ENCODE measurements at regions not wholly inside any gene's neighbourhood (a gene's known extent, or its start where the extent isn't known, plus 50 kb on each side); places are given as distances from the start of the nearest gene placed in this dataset.
"Not testable (repeated sequence)": the region's sequence is repeated elsewhere in the genome, so short reads cannot be mapped to it uniquely, and the experiment has no call there.

GRCh38 chr13:74266861-74267260 lies 132.7 kb upstream of the KLF12 start:
- peaks cover 49% of the 10 kb centered on the region for H3K9me3 Mint-ChIP-seq
- DNase-seq = no peak
- ChIA-PET POLR2A (no interaction called here), CTCF (no interaction called here)
- H3K4me1 Mint-ChIP-seq (ENCODE audit: low read depth) = peaks cover 11% of the 10 kb centered on the region
- peaks cover 25% of the 10 kb centered on the region for H3K36me3 Mint-ChIP-seq
- H3K27ac Mint-ChIP-seq = no peak overlapping the region
- no peaks in the 10 kb centered on the region for H3K27me3 Mint-ChIP-seq
- intact Hi-C loops (cut with micrococcal nuclease) = no loop called here
- H3K4me3 Mint-ChIP-seq = no peak overlapping the region

GRCh38 chr13:74266309-74266708 lies 132.1 kb upstream of the KLF12 start:
- no peaks in the 10 kb centered on the region for H3K27me3 Mint-ChIP-seq
- H3K4me1 Mint-ChIP-seq (ENCODE audit: low read depth) = peaks cover 12% of the 10 kb centered on the region
- no peak for DNase-seq
- no peak overlapping the region for H3K27ac Mint-ChIP-seq
- peaks cover 21% of the 10 kb centered on the region for H3K36me3 Mint-ChIP-seq
- ChIA-PET POLR2A (no interaction called here), CTCF (interaction anchor here (0.7 kb wide), 1 partner anchor 21 kb away, joined by 3 read pairs; no protein-coding TSS in a partner anchor)
- H3K9me3 Mint-ChIP-seq = peaks cover 45% of the 10 kb centered on the region
- intact Hi-C loops (cut with micrococcal nuclease) = no loop called here
- no peak overlapping the region for H3K4me3 Mint-ChIP-seq

DNA sequence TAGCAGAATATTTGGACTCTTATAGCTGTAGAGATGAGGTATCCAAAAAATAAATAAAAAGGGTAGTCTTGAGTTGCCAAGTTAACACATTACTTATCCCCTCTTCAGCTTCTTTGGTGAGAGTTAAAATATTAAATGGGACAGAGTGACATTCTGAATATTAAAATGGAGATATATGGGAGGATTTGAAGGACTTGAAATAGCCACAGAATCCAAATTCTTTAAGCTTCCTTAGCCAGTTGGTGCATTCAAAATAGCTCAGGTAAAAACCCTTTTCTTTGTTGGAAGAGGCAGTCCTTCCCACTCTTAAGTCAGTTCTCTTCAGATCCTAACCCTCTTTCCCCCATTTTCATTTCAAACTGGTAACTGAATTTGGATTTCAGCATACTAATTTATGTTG lies 130.1 kb upstream of the KLF12 start:
- ChIA-PET CTCF (no interaction called here), POLR2A (no interaction called here)
- no peak for DNase-seq
- no peak overlapping the region for H3K27ac Mint-ChIP-seq
- no peaks in the 10 kb centered on the region for H3K27me3 Mint-ChIP-seq
- intact Hi-C loops (cut with micrococcal nuclease) = no loop called here
- H3K4me1 Mint-ChIP-seq (ENCODE audit: low read depth) = peaks cover 12% of the 10 kb centered on the region
- peaks cover 16% of the 10 kb centered on the region for H3K36me3 Mint-ChIP-seq
- H3K9me3 Mint-ChIP-seq = peaks cover 39% of the 10 kb centered on the region
- H3K4me3 Mint-ChIP-seq = no peak overlapping the region

DNA sequence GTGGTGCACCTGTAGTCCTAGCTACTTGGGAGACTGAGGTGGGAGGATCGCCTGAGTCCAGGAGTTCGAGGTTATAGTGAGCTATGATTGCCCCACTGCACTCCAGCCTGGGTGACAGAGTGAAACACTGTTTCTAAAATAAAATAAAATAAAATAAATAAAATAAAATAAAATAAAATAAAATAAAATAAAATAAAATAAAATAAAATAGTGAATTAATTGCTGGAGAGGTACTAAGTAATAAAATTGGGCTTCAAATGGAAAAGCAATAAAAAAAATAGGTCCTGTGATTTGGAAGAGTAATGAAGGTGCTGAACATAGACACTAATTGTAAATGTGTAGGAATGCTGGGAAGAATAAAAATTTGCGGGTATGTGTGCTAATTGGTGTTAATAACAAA lies 126.2 kb upstream of the KLF12 start:
- CTCF ChIA-PET = interaction anchor here (0.8 kb wide), 1 partner anchor 26 kb away, joined by 3 read pairs; no protein-coding TSS in a partner anchor
- POLR2A ChIA-PET = not testable (repeated sequence)

DNA sequence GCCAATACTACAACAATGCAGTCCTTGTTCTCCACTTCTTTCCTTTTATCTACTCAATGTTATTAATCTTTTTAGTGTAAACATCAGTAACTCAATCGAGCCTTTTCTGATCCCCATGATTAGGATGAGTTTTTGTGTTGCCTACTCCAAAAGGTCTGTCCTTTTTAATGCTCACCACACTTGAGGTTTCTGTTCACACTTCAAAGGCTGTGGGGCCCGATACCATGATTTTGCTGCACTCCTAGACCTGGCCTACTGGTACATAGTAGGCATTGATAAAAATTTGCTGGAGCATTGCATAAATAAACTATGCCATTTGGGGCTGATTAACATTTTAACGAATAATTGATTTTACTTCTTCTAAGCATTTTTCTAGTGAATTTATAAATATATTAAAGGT lies 125.4 kb upstream of the KLF12 start:
- H3K9me3 Mint-ChIP-seq = peaks cover 16% of the 10 kb centered on the region
- H3K27me3 Mint-ChIP-seq = no peaks in the 10 kb centered on the region
- intact Hi-C loops (cut with micrococcal nuclease) = no loop called here
- H3K4me3 Mint-ChIP-seq = no peak overlapping the region
- POLR2A ChIA-PET = no interaction called here
- DNase-seq = no peak
- H3K36me3 Mint-ChIP-seq = peaks cover 10% of the 10 kb centered on the region
- CTCF ChIA-PET = no interaction called here
- H3K27ac Mint-ChIP-seq = no peak overlapping the region
- H3K4me1 Mint-ChIP-seq (ENCODE audit: low read depth) = peaks cover 50% of the 10 kb centered on the region

More for the DNA sequence above, 126.2 kb upstream of the KLF12 start:
- DNase-seq; H3K27me3 Mint-ChIP-seq; intact Hi-C loops (cut with micrococcal nuclease); H3K4me3 Mint-ChIP-seq; H3K27ac Mint-ChIP-seq: not testable (repeated sequence)
- Mint-ChIP-seq H3K4me1 (ENCODE audit: low read depth) (peaks cover 43% of the 10 kb centered on the region), H3K36me3 (peaks cover 15% of the 10 kb centered on the region), H3K9me3 (peaks cover 24% of the 10 kb centered on the region)

GRCh38 chr13:74258961-74259360 lies 124.8 kb upstream of the KLF12 start:
- Mint-ChIP-seq H3K36me3 (peaks cover 7% of the 10 kb centered on the region), H3K4me3 (no peak overlapping the region), H3K27ac (no peak overlapping the region), H3K4me1 (ENCODE audit: low read depth) (peaks cover 56% of the 10 kb centered on the region), H3K9me3 (peaks cover 9% of the 10 kb centered on the region), H3K27me3 (no peaks in the 10 kb centered on the region)
- no peak for DNase-seq
- intact Hi-C loops (cut with micrococcal nuclease) = no loop called here
- CTCF ChIA-PET = no interaction called here
- POLR2A ChIA-PET = no interaction called here

DNA sequence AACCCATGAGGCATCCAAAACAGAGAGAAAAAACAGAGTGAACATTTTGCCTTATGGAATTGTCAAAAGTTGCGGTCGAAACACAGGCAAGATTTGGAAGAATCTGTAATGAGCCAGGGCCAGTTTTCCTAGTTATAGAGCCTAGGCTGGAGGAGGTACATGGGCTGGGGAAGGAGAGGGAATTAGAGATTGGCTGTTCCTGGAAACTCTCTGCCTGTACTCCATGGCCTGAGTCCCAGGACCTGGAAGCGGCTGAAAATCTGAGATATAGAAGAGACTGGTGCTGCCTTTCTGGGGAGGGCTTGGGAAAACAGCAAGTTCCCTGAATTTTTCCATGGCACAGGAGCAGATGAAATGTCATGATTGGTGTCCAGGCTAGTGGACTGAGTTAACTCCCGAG lies 122.8 kb upstream of the KLF12 start:
- POLR2A ChIA-PET = interaction anchor here (1.1 to 2.4 kb wide), 2 partner anchors 122 to 123 kb away, joined by 3 to 7 read pairs; no protein-coding TSS in a partner anchor
- no peak for DNase-seq
- peak overlapping the region; percentile 19 for H3K27ac Mint-ChIP-seq
- no peaks in the 10 kb centered on the region for H3K9me3 Mint-ChIP-seq
- intact Hi-C loops (cut with micrococcal nuclease) = no loop called here
- no peaks in the 10 kb centered on the region for H3K27me3 Mint-ChIP-seq
- CTCF ChIA-PET = interaction anchor here (1.0 to 1.2 kb wide), 3 partner anchors 9 to 31 kb away, joined by 3 to 5 read pairs (median 5); no protein-coding TSS in a partner anchor
- peak overlapping the region; percentile 27 for H3K4me3 Mint-ChIP-seq
- H3K4me1 Mint-ChIP-seq (ENCODE audit: low read depth) = peaks cover 73% of the 10 kb centered on the region
- peaks cover 3% of the 10 kb centered on the region for H3K36me3 Mint-ChIP-seq

DNA sequence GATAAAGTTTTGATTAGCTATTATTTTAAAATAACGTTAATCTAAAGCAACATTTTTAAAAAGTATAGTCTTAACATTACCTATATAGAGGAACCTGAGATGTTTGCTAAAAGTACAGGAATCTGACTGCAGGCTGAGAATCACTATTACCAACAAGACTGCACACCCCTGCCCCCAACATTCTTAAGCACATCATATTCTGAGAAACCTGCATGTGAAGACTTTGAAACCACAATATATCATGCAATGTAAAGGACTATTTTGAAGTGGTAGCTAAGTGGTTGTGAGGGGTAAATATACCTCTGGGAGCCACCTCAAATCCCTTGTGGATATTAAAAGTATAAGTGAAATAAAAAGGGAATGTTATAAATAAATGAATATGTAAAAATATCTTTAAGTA lies 119.0 kb upstream of the KLF12 start:
- no peak for DNase-seq
- peaks cover 3% of the 10 kb centered on the region for H3K36me3 Mint-ChIP-seq
- intact Hi-C loops (cut with micrococcal nuclease) = no loop called here
- CTCF ChIA-PET = interaction anchor here (1.0 to 1.5 kb wide), 2 partner anchors 34 to 35 kb away, joined by 4 to 6 read pairs; no protein-coding TSS in a partner anchor
- POLR2A ChIA-PET = no interaction called here
- no peaks in the 10 kb centered on the region for H3K9me3 Mint-ChIP-seq
- no peak overlapping the region for H3K4me3 Mint-ChIP-seq
- no peaks in the 10 kb centered on the region for H3K27me3 Mint-ChIP-seq
- H3K4me1 Mint-ChIP-seq (ENCODE audit: low read depth) = peaks cover 92% of the 10 kb centered on the region
- H3K27ac Mint-ChIP-seq = no peak overlapping the region

DNA sequence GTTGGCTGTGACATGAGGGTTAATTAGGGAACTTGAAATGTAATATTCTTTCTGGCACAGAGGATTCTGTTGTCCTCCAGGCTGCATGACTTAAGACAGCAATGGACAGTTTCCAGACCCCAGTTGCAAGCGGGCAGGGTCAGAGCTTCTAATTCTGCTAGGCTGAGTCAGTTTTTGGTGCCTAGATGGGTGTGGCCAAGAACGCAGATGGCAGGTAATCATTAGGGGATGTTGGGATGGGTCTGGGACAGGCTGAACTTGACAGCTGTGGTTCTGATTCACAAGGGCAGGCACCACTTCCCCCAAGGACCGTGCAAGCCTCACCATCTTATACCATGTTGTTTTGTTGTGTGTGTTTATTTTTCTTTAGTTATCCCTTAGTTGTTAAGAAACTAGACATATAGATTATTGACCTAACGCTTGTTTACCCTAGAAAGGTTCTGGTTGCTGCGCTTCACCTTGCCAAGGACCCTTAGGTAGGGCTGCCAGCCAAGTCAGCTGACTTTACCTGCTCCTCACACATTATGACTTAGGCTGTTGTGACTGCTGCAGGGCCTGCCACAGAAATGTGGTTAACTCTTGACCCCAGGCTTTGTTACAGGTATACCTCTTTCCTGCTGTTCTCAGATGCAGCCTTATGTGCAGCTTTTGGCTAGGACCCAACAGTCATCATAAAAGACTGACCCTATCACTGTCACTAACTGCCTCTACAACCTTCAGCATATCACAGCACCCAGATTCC lies 117.7 kb upstream of the KLF12 start:
- no peak for DNase-seq
- intact Hi-C loops (cut with micrococcal nuclease) = loop anchor here (1.0 kb wide), 1 partner anchor 8 kb away; no protein-coding TSS in a partner anchor
- no peaks in the 10 kb centered on the region for H3K9me3 Mint-ChIP-seq
- peaks cover 92% of the 10 kb centered on the region for H3K4me1 Mint-ChIP-seq (ENCODE audit: low read depth)
- H3K36me3 Mint-ChIP-seq = peaks cover 3% of the 10 kb centered on the region
- ChIA-PET CTCF (no interaction called here), POLR2A (no interaction called here)
- no peaks in the 10 kb centered on the region for H3K27me3 Mint-ChIP-seq
- H3K27ac Mint-ChIP-seq = no peak overlapping the region
- H3K4me3 Mint-ChIP-seq = no peak overlapping the region

DNA sequence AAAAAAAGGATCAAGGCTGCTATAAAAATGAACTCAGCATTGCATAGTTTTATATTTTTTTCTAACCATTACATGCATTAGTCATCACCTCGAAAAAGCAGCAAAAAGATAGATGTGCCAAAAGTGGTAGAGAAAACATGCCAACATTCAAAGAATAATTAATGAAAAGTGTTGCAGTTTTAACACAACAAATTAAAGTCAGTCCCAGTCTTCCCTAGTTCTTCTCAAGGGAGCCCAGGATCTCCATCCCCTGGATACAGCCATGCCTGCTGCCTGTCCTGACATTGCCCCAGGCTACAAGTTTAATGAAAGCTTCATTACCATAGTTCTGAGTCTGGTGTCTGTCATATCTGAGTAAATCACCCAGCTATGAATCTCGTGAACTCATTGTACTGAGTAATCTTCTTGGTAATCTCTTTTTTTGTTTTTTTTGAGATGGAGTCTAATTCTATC lies 116.6 kb upstream of the KLF12 start:
- peak overlapping the region; percentile 43 for H3K27ac Mint-ChIP-seq
- ChIA-PET CTCF (no interaction called here), POLR2A (interaction anchor here (0.9 to 1.1 kb wide), 2 partner anchors 17 to 20 kb away, joined by 3 to 4 read pairs; no protein-coding TSS in a partner anchor)
- no peaks in the 10 kb centered on the region for H3K9me3 Mint-ChIP-seq
- no peaks in the 10 kb centered on the region for H3K36me3 Mint-ChIP-seq
- intact Hi-C loops (cut with micrococcal nuclease) = no loop called here
- H3K4me1 Mint-ChIP-seq (ENCODE audit: low read depth) = peaks cover 93% of the 10 kb centered on the region
- H3K4me3 Mint-ChIP-seq = no peak overlapping the region
- H3K27me3 Mint-ChIP-seq = no peaks in the 10 kb centered on the region
- no peak for DNase-seq

GRCh38 chr13:74248477-74248876 lies 114.3 kb upstream of the KLF12 start:
- ChIA-PET POLR2A (interaction anchor here (0.5 to 0.9 kb wide), 2 partner anchors 114 to 437 kb away, joined by 3 read pairs; partner anchors contain the start of gene KLF12), CTCF (interaction anchor here (0.6 to 1.9 kb wide), 3 partner anchors 9 to 38 kb away, joined by 3 to 6 read pairs (median 5); no protein-coding TSS in a partner anchor)
- Mint-ChIP-seq H3K4me1 (ENCODE audit: low read depth) (peaks cover 95% of the 10 kb centered on the region), H3K9me3 (no peaks in the 10 kb centered on the region), H3K4me3 (no peak overlapping the region), H3K27me3 (no peaks in the 10 kb centered on the region), H3K27ac (peak overlapping the region; percentile 3), H3K36me3 (no peaks in the 10 kb centered on the region)
- intact Hi-C loops (cut with micrococcal nuclease) = loop anchor here (5.0 to 10.0 kb wide), 2 partner anchors 1024 to 1514 kb away; no protein-coding TSS in a partner anchor
- DNase-seq = no peak

GRCh38 chr13:74246487-74246886 lies 112.3 kb upstream of the KLF12 start:
- peak overlapping the region; percentile 58 for H3K4me3 Mint-ChIP-seq
- H3K4me1 Mint-ChIP-seq (ENCODE audit: low read depth) = peaks cover 95% of the 10 kb centered on the region
- peak; percentile 47 for DNase-seq
- POLR2A ChIA-PET = no interaction called here
- H3K27me3 Mint-ChIP-seq = no peaks in the 10 kb centered on the region
- peak overlapping the region; percentile 40 for H3K27ac Mint-ChIP-seq
- peaks cover 4% of the 10 kb centered on the region for H3K9me3 Mint-ChIP-seq
- H3K36me3 Mint-ChIP-seq = peaks cover 2% of the 10 kb centered on the region
- CTCF ChIA-PET = interaction anchor here (1.3 kb wide), 1 partner anchor 40 kb away, joined by 3 read pairs; no protein-coding TSS in a partner anchor
- intact Hi-C loops (cut with micrococcal nuclease) = loop anchor here (5.0 to 10.0 kb wide), 2 partner anchors 1022 to 1516 kb away; no protein-coding TSS in a partner anchor
